Esophagus muscularis mucosa (tissue), 4 donors: ENCODE measurements at regions not wholly inside any gene's neighbourhood (a gene's known extent, or its start where the extent isn't known, plus 50 kb on each side); places are given as distances from the start of the nearest gene placed in this dataset.

ENCODE experiments used
- DNase-seq: peaks from one replicate; pipeline ENCODE4 v3.0.0-alpha.2; 2017; ENCODE audit errors: extremely low spot score
- H3K27ac ChIP-seq, 4 donors: fragments of 200-600 bp; sonication (generic); replicated peaks in 1 of 4; 1 replicate in 3 of 4; 2 replicates in 1 of 4; pipeline ENCODE4 v1.5.1; 2016 to 2019; ENCODE audit warnings: mild to moderate bottlenecking in 1 of 4
- H3K27me3 ChIP-seq, 4 donors: fragments of 200-600 bp; sonication (generic); one replicate each; pipeline versions ENCODE4 v1.5.1 to v1.6.0; 2016 to 2019
- H3K36me3 ChIP-seq, 4 donors: fragments of 200-600 bp; sonication (generic); one replicate each; pipeline ENCODE4 v1.5.1; 2016 to 2019
- H3K4me1 ChIP-seq, 4 donors: fragments of 200-600 bp; sonication (generic); one replicate each; pipeline ENCODE4 v1.5.1; 2016 to 2019
- H3K4me3 ChIP-seq, 4 donors: fragments of 200-600 bp; sonication (generic); 1 replicate in 2 of 4; 2 replicates in 2 of 4; pipeline ENCODE4 v1.5.1; 2016 to 2019; ENCODE audit warnings: mild to moderate bottlenecking in 4 of 4, moderate library complexity in 1 of 4
- H3K9me3 ChIP-seq, 4 donors: fragments of 200-600 bp; sonication (generic); 1 replicate in 3 of 4; 2 replicates in 1 of 4; pipeline ENCODE4 v1.5.1; 2016 to 2019
- CTCF ChIP-seq, 3 experiments: fragments of 200-600 bp in 2 of 3; fragments of 450-650 bp in 1 of 3; sonication (generic) in 2 of 3; IDR thresholded peaks; one replicate each; pipeline ENCODE4 v1.5.1; 2017 to 2019; ENCODE audit warnings: antibody characterized with exemption in 3 of 3, mild to moderate bottlenecking in 2 of 3, moderate library complexity in 1 of 3
- EP300 ChIP-seq: sonication (generic); formaldehyde crosslinking; IDR thresholded peaks from one replicate; pipeline ENCODE4 v1.6.1; 2017; ENCODE audit warnings: antibody characterized with exemption
- POLR2A ChIP-seq: fragments of 450-650 bp; IDR thresholded peaks from one replicate; pipeline ENCODE4 v1.6.1; 2017; ENCODE audit warnings: antibody characterized with exemption, moderate library complexity, mild to moderate bottlenecking, low read depth
- POLR2AphosphoS5 ChIP-seq, 2 donors: sonication (generic); formaldehyde crosslinking; IDR thresholded peaks; one replicate each; pipeline ENCODE4 v1.6.1; 2017; ENCODE audit warnings: antibody characterized with exemption in 2 of 2
- WGBS: methylation state at CpG from one replicate; pipeline ENCODE4 v1.1.5; 2018; 5-methylcytosine and 5-hydroxymethylcytosine counted together
- intact Hi-C: fragments of 100-400 bp; cut with DNase I; formaldehyde crosslinking; loops from one replicate; pipeline ENCODE4 v1.15.1; 2023

- no peak for DNase-seq
- Histone ChIP-seq H3K4me3 (no peak overlapping the region), H3K36me3 (no peaks in the 10 kb centered on the region), H3K27me3 (no peaks in the 10 kb centered on the region), H3K9me3 (no peaks in the 10 kb centered on the region), H3K4me1 (no peaks in the 10 kb centered on the region), H3K27ac (no peak overlapping the region)
- no peak for TF ChIP-seq CTCF (IDR thresholded peaks at IDR 0.05)
- no peak for TF ChIP-seq POLR2A
- no peak for TF ChIP-seq EP300
- intact Hi-C loops: no loop called here
Measured at GRCh38 chr5:99651298-99651697, 722.5 kb upstream of the CHD1 start.

- H3K4me3 ChIP-seq: no peak overlapping the region
- no peaks in the 10 kb centered on the region for H3K4me1 ChIP-seq
- TF ChIP-seq CTCF (IDR thresholded peaks at IDR 0.05): no peak
- TF ChIP-seq EP300: no peak
- no peak for TF ChIP-seq POLR2A
- TF ChIP-seq POLR2AphosphoS5 (IDR thresholded peaks at IDR 0.05): no peak
- intact Hi-C loops: no loop called here
- no peak for DNase-seq
- H3K9me3 ChIP-seq: no peaks in the 10 kb centered on the region
- 70% methylated on average over 5 of the region's 5 CpGs for WGBS
- no peak overlapping the region for H3K27ac ChIP-seq
- H3K27me3 ChIP-seq: no peaks in the 10 kb centered on the region
- no peaks in the 10 kb centered on the region for H3K36me3 ChIP-seq
Measured at GRCh38 chr5:99646011-99646647, 717.3 kb upstream of the CHD1 start.

GRCh38 chr5:99644822-99645221 is 716.0 kb upstream of the CHD1 start:
- DNase-seq: no peak
- intact Hi-C loops: no loop called here
- no peak overlapping the region for H3K4me3 ChIP-seq
- H3K9me3 ChIP-seq: no peaks in the 10 kb centered on the region
- no peak overlapping the region for H3K27ac ChIP-seq
- TF ChIP-seq POLR2A (no peak), CTCF (IDR thresholded peaks at IDR 0.05) (no peak), EP300 (no peak), POLR2AphosphoS5 (IDR thresholded peaks at IDR 0.05) (no peak)
- no peaks in the 10 kb centered on the region for H3K36me3 ChIP-seq
- no peaks in the 10 kb centered on the region for H3K27me3 ChIP-seq
- 46% methylated on average over 1 of the region's 1 CpG for WGBS
- H3K4me1 ChIP-seq: no peaks in the 10 kb centered on the region

GRCh38 chr5:99640646-99641045 is 711.8 kb upstream of the CHD1 start:
- H3K27ac ChIP-seq: no peak overlapping the region
- intact Hi-C loops: no loop called here
- no peaks in the 10 kb centered on the region for H3K9me3 ChIP-seq
- no peaks in the 10 kb centered on the region for H3K4me1 ChIP-seq
- no peak overlapping the region for H3K4me3 ChIP-seq
- 80% methylated on average over 2 of the region's 2 CpGs for WGBS
- DNase-seq: no peak
- no peaks in the 10 kb centered on the region for H3K36me3 ChIP-seq
- TF ChIP-seq POLR2A (no peak), EP300 (no peak), CTCF (IDR thresholded peaks at IDR 0.05) (no peak), POLR2AphosphoS5 (IDR thresholded peaks at IDR 0.05) (no peak)
- H3K27me3 ChIP-seq: no peaks in the 10 kb centered on the region

GRCh38 chr5:99639905-99640304 is 711.1 kb upstream of the CHD1 start:
- Histone ChIP-seq H3K27me3 (no peaks in the 10 kb centered on the region), H3K4me1 (no peaks in the 10 kb centered on the region), H3K4me3 (no peak overlapping the region), H3K9me3 (no peaks in the 10 kb centered on the region), H3K27ac (no peak overlapping the region), H3K36me3 (no peaks in the 10 kb centered on the region)
- TF ChIP-seq POLR2AphosphoS5 (IDR thresholded peaks at IDR 0.05) (no peak), POLR2A (no peak), CTCF (IDR thresholded peaks at IDR 0.05) (no peak), EP300 (no peak)
- DNase-seq: no peak
- intact Hi-C loops: no loop called here
